Urothelium cell line (cell line): ENCODE measurements at regions not wholly inside any gene's neighbourhood (a gene's known extent, or its start where the extent isn't known, plus 50 kb on each side); places are given as distances from the start of the nearest gene placed in this dataset.
A peak's percentile ranks its signal among the peaks of the same experiment; 100 is the strongest.

Experiments
- DNase-seq: peaks from one replicate; pipeline ENCODE4 v3.0.0; 2011; ENCODE audit warnings: low spot score, mixed read lengths
- FAIRE-seq: peaks from 2 replicates; lab custom pipeline; 2011; peaks lifted over from hg19 to GRCh38; lab: Jason Lieb, UNC

DNA sequence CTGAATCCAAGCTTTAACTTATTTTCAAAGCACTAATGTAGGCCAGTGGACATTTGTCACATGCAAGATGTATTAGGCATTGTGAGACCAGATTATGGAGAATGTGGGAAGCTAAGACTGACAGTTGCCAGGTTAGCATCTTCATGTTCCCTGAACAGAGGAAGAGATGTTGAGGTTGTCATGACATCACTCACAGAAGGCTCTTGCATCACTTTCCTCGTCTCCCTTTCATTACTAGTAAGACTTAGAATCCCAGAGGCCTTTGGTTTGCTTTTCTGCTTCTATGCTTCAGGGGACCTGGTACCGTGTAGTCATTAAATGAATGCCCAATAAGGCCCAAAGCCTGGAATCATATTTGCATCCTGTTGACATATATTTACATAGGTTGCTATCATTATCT lies 76.4 kb upstream of the RPS23 start:
- no peak for FAIRE-seq
- DNase-seq, result no peak

DNA sequence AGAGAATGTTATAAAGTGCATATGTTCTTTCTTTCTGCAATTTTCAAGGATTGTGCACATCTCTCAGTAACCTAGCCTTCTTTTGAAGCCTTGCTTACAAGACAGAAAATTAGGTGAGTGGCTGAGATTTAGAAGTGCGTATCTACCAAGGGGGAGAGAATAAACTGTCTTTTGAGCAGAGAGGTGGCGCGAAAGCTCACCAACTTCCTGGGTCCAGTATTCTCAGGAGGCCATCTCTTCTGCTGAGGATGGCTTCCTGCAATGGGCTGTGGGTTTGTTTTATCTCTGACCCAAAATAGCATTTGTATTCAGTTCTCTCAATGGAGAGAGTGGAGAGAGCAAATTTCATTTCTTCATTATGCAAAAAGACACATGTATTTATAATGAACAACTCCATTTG lies 75.4 kb upstream of the RPS23 start:
- DNase-seq (no peak), FAIRE-seq (no peak)

DNA sequence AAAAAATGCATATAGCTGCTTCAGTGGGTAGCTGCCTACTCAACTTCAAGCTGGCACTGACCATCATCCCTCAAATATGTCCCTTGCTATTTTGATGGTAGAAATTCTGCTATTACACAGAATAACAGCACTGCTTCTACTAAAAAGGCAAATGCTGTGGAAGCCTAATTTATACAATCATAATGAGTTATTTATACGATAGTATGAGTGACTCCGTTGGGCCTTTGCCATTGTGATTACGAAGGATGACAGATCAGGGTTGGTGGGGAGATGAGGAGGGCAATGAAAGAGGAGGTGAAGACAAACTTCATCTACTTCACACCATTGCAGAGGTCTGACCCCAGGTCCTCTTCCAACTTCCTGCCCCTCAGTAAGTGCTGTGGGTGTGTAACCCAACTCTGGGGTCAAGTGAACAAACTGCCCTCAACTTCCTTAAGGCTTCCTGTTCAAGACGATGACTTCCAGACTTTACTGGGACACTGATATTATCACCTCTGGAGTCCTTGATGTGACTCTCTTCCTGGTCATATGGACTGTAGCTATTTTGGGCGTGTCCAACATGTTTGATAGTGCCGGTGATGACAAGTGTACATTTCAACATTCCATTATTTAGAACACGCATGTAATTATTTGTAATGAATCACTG lies 74.1 kb upstream of the RPS23 start:
- no peak for FAIRE-seq

DNA sequence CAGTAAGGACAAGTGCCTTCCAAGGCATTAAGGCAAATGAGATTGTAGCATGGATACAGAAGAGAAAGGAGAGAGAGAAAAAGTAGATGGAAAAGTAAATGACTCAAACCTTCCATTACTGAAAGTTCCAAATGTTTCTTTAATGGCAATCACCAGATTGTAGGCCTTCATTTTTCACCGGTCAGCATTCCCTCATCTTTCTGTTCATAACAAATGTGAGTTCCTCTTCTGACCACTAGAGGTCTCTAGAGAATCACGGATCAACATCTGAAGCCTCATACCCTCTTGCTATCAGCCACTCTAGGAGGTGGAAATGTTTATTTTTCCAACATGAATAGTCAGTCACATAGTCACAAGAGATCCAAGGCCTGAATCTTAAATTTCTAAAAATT lies 73.6 kb upstream of the RPS23 start:
- DNase-seq, result peak; percentile 53
- FAIRE-seq, result no peak

More for the DNA sequence above, 74.1 kb upstream of the RPS23 start:
- no peak for DNase-seq

DNA sequence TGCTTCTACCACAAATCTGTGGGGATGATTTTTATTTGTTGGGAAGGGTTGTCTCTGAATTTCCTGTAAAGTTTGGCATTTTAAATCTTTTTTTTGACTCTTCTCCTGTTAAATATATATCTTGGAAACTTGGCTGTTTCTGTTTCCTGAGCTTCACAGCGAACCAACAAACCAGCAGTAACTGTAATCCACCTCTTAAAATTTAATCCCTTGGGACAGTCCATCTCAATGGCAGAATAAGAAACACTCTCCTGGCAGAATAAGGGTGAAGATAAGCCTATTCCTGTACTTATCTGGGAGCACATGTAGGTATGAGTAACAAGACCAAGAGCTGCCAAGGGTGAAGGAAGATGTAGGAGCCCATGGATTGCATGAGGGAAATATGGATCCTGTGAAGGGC lies 73.1 kb upstream of the RPS23 start:
- DNase-seq (no peak), FAIRE-seq (no peak)

DNA sequence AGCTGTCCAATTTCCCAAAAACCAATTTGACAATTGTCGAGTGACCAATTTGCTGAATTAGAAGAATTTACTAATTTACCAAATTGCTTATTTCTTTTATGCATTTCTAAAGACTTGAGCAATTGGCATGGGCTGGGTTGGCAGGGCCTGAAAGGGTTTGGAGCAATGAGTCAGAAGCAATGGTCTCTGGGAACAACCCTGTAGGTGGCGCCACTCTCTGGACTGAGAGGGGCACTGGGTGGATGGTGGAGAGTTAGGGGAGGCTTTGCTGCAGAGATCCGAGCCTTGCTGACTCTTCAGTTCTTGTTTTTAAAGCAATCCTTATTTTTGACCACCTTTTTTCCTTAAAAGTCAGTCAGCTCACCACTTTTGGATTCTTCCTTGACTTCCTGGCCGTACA lies 71.5 kb upstream of the RPS23 start:
- FAIRE-seq (no peak), DNase-seq (peak; percentile 33)

DNA sequence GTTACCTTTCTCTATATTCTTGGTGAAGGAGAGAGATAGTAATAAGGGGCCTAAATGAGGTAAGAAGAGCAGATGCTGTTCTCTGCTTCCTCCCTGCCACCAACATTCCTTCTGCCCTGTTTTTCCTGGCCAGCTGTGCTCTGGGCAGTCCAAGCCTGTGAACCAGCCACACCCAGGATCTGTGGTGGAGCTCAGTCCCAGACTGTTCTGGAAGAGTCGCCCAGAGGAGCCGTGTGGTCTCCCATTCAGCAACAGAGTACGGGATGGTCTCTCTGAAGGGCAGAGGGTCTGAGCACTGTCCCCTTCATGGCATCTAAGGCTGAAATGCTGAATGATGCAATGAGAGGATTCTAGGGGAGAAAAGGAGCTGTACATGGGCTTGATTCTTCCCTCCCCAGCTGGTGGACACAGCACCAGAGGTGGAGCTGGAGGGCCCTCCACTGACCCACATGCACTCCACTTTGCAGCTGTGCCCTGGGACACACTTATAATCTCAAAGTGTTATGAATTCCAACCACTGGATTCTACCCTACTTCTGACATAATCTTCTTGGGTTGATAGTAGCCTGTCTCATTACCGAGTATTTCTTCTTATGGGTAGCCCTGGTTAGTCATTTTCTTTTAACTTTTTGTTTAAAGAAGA lies 70.8 kb upstream of the RPS23 start:
- no peak for FAIRE-seq
- no peak for DNase-seq

DNA sequence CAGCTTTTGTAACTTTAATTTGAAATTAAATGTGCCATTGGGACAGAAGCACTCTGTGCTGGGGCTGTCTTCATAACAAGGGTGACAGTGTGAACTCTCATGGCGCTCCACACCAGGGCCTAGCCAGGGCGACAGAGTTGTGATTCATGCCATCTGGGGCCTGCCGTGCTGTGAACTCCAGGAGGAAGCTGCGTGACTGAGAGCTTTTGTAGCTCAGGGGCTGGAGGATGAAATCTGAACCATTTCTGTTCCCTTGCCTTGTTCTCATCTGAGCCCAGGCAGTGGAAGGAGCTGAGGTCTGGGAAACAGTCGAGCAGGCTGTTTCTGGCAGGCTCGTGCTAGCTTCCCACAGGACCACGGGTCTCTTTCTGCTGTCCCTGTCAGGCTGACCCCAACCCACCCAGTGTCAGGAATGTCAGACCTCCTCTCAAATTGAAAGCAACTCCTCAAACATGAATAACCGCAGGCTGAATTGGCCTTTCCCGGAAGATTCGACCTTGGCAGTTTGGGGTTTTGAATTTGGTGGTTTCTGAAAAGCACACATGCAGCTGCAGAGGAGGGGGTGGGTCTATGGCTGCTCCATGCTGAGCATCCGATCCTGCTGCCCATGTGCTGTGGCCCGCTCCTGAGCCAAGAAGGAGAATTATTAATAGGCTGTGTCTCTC lies 69.2 kb upstream of the RPS23 start:
- FAIRE-seq (no peak), DNase-seq (no peak)

DNA sequence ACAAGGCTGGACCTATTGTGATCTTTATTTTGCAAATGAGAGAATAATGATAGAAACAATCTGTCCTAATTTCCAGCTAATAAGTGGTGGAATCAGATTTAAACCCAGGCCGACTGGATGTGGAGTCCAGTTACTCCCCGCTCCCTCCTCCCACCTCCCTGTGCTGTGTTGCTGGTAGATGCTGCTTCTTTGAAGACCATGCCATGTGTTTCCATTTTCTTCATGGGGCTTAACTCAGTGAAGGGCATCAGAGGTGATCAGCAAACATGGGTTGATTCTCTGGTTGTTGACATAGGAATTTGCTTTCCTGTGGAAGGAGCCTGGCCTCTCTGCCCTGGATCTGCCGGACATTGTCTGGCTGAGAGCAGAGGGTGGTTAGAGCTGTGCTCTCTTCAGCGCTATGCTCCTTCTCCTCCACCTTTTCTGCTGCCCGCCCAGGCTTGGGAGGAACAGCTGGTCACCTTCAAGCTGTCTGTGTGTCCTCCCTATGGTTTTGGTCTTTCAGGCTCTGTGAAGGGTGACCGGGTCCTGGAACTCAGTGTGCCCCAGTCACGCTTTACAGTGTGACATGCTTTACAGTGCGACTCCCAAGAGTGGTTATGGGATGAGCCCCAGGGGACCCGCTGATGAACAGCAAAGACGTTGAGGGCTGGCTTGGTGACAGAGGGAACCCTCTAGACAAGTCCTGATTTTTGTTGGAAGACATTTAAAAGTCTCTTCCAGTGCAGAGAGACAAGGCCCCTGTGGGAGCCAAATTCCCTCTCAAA lies 68.4 kb upstream of the RPS23 start:
- FAIRE-seq, result no peak
- DNase-seq, result no peak

DNA sequence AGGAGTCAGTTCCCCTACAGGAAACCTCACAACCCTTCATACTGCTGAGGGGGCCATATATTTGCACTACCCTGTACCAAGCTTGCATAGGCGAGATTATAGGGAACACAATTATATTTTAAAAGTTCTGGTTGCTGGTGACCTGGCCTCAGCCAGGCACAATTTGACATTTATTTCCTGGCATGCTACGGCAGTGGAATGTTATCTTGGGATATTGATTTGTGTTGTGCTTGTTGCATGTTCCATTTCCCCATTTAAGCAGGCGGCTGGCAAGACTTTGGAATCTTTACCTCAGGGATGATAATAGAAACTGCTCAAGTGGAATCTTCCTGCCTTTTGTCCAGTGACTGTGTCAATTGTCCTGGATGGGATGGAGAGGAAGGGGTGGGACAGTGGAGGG lies 67.0 kb upstream of the RPS23 start:
- DNase-seq, result no peak
- no peak for FAIRE-seq

DNA sequence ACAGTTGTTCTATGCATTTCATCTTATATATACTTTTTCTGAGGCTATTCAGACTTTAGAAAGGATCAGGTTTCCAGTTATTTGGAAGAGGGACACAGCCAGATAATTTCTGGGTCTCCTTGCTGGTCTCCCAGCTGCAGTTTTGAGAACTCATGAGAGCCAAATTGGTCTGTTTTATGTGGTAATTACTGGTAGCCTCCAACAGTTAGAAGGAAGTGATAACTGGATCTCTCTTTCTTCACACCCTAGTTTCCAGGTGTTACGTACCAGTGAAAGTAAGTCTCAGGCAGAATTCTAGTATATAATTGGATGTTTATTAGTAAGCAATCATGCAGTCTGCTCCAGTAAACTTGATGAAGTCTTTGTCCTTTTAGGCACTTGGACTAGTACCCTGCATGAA lies 63.2 kb upstream of the RPS23 start:
- DNase-seq (no peak), FAIRE-seq (no peak)

DNA sequence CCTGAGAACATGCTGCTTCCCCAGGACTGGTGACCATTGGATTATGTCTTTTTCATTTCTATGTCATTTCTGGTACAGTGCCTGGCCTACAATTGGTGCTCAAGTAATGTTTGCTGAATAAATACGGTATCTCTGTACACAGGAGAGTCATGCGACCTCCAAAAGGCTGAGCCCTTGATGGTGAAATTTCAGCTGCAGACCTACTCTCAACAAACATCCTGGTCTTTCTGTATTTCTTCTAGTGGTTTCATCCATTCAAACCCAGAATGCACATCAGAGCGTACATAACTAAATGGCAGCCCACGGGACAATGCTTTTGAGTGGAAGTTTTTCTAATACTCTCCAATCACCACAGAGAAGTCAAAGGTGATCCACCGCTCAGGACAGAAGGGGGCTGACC lies 62.6 kb upstream of the RPS23 start:
- DNase-seq, result no peak
- FAIRE-seq, result no peak

DNA sequence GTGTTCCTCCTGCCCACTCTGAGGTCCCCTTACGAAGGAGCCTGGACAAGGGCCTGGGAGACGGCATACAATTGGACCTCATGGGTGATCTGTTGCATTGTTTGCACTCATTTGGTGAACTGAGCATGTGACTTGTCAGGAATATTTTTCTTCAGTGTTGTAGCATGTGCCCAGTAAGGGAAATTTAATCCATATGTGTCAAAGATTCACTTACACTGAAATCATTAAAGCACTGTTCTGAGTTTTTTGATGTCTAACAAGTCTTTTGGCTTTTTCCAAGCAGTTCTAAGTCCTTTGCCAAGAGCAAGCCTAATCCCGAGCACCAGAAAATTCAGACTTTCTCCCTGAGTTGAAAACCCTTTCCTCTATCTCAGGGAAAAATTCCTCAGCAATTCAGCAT lies 61.6 kb upstream of the RPS23 start:
- no peak for DNase-seq
- FAIRE-seq, result no peak

DNA sequence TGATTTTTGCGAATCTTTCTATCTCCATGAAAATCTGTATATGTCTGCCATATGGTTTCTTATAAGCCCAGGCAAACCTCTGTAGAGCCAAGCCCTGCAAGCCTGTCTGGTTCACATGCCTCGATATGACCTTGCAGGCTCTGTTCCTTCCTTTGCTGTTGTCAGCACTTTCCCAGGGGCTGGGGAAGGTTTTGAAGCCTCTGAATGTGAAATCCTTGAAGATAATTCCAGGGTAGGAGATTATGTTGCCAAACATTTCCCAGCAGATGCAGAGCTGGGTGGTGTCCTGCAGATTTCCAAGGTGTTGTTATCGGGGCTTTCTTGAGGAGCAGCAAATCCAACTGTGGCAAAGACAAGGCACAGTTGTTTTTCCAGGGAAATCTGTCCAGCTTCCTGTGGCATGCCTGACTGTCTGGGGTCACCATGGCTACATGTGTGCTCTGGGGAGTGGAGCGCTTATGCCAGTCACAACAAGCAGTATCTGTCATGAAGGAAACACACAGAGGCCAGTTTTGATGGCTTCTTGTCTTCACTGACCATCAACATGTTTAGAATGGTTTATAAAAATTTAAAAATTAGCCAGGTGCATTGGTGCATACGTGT lies 60.7 kb upstream of the RPS23 start:
- FAIRE-seq (no peak), DNase-seq (no peak)

DNA sequence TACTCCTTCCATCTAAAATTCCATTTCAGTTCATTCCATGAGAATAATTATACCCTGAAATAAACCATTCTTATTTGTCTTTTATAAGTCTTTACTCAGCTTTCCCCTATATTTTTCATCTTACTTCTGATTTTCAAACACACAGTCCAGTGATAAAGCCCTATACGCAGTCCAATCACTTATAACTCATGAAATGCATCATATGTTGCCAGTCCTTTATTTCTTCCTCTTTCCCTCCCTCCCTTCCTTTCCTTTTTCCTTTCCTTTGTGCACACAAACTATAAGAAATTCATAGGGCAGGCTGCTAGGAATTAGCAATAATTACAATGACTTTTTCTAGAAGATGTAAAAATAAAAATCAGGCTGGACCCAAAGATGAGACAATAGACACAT lies 58.8 kb upstream of the RPS23 start:
- no peak for DNase-seq

DNA sequence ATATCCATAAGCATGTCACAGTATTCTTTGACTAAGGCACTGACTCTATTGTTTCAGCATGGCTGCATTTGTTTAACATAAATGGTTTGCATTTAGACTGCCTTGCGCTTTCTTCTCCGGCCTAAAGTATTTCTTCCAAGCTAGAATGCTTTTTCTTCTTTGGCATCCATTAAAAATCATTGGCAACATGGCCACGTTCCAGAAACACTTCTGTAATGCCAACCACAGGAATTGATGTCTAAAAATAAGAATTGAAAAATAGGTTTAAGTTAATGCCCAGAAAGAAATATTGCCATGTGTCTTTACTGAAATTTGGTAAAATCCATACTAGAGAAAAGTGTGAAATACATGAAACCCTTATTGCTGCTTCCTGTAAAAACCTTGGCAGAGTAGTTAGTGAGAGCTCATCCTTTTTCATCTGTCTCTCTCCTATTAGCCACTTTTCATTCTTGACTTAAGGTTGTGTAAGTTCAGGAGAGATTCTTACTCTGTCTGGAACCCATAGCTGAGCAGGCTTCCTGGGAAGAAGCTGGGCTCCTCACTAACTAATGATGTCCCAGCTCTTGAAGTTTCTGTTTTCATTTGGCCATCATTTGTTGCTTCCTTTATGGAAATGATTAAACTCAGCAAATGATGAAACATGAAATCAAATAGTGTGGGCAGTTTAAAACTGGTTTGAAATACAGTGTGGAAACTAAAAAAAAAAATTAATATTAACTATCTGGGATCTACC lies 58.2 kb upstream of the RPS23 start:
- DNase-seq (no peak), FAIRE-seq (no peak)

More for the DNA sequence above, 58.8 kb upstream of the RPS23 start:
- FAIRE-seq, result no peak

DNA sequence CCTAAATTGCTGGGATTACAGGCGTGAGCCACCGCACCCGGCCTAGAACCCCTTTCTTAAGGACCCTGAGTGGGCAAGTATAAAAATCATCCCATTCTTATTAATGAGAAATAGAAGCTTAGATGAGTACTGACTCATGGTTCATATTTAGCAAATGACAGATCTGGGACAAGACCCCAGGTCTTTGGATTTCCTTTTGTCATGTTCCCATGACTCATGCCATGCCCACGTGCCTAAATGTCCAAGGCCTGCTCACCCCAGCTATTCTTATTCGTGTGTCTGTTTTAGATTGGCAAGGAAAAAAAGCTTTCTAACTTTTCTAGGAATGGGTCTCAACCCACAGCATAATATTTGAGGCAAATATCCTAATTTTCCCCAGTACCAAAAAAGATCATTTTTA lies 57.7 kb upstream of the RPS23 start:
- FAIRE-seq (no peak), DNase-seq (peak; percentile 21)

DNA sequence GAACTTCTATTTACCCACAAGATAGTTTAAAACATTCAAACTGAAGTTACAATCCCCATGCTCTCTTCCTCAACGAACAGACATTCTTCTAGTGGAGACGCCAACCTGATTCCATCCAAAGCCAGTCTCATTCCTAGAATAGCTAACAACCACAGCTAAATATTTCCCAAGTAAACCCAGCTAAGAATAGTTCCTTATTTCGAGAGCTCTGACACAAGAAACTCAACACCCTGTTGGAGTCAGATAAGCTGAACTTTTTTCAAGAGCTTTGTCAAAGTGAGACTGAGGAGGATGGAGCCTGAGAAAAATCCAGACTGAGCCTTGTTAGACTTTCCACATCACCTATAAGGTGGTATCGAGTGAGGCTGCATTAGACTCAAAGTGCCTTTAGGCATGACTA lies 56.7 kb upstream of the RPS23 start:
- FAIRE-seq (no peak), DNase-seq (peak; percentile 41)

DNA sequence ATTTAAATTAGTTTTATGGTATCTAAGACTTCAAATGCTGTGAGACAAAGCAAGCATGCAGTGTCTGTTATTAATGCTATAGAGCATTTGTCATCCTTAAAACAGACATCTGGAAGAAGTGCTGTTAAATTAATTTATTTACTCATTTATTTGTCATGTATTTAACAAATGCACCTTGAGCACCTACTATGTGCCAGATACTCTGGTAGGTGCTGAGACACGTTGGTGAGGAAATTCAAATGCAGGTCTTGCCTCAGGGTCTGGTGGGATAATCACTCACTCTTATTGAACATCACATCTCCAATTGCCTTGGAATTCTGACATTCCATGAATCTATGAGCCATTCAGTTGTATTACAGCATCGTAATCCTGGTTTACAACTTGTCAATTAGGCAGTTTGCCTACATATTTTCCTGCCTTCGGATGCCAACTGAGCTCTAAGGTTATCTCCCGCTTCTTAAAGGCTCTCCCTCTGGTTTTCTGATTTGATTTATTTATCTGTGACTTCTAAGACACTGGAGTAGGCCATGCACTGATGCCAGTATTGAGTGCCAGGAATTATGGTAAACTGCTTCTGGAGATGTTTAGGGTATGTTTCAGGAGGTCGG lies 56.0 kb upstream of the RPS23 start:
- DNase-seq (no peak), FAIRE-seq (no peak)

DNA sequence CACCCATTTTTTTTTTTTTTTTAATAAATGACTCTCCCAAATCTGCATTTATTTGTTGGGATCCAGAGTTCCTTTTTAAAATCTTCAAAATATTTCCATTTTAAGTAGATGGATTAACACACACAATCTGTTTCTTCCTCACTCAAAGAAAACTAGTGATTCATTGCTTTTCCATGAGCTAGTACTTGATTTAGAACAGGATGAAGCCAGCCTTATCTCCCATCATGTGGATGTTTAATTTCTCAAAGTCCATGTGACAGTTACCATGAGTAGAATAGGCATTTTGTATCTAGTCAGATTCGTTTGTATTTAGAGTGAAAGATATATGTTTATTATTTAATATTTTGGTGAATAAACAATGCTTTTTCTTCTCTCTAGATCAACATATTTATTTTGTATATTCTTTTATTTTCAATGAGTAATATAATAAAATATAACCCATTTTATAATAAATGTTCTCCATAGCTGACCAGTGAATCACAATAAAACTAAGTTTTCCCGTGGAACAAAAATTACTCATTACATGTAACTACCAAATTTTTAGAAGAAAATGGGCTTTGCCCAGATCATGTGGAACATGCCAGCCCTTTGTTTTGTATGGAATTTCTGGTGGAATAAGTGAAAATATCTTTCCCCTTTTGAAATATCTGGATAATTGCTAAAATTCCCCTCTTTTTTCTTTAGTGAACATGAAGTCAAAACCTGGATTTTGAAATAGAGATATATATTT lies 54.9 kb upstream of the RPS23 start:
- DNase-seq (no peak), FAIRE-seq (no peak)
